HG03460 (cell line): ENCODE measurements at regions not wholly inside any gene's neighbourhood (a gene's known extent, or its start where the extent isn't known, plus 50 kb on each side); places are given as distances from the start of the nearest gene placed in this dataset.
"Not testable (repeated sequence)": the region's sequence is repeated elsewhere in the genome, so short reads cannot be mapped to it uniquely, and the experiment has no call there.

Experiments used
- ATAC-seq: cut with Tn5 transposase; IDR thresholded peaks from one replicate; pipeline ENCODE4 v1.9.1; 2021; ENCODE audit not compliant: unreplicated experiment

- ATAC-seq, result no peak
Measured at GRCh38 chr3:35849496-35849895, 210.2 kb downstream of the ARPP21 start.

GRCh38 chr3:35849963-35850362, 210.6 kb downstream of the ARPP21 start:
- ATAC-seq, result no peak

- ATAC-seq, result peak; percentile 77
Measured at GRCh38 chr3:35857004-35857403, 217.7 kb downstream of the ARPP21 start.

GRCh38 chr3:35862057-35862456, 222.7 kb downstream of the ARPP21 start:
- ATAC-seq, result no peak

GRCh38 chr3:35864871-35865270, 225.5 kb downstream of the ARPP21 start:
- no peak for ATAC-seq

- ATAC-seq, result no peak
Measured at GRCh38 chr3:35867791-35868190, 228.5 kb downstream of the ARPP21 start.

GRCh38 chr3:35871009-35871408, 231.7 kb downstream of the ARPP21 start:
- ATAC-seq, result no peak

- ATAC-seq, result no peak
Measured at GRCh38 chr3:35883929-35884328, 244.6 kb downstream of the ARPP21 start.

GRCh38 chr3:35894735-35895134, 255.4 kb downstream of the ARPP21 start:
- ATAC-seq, result no peak

- no peak for ATAC-seq
Measured at GRCh38 chr3:35899245-35899644, 259.9 kb downstream of the ARPP21 start.

- no peak for ATAC-seq
Measured at GRCh38 chr3:35900079-35900478, 260.8 kb downstream of the ARPP21 start.

- peak; percentile 79 for ATAC-seq
Measured at GRCh38 chr3:35908366-35909232, 269.3 kb downstream of the ARPP21 start.

GRCh38 chr3:35919160-35919559, 279.8 kb downstream of the ARPP21 start:
- no peak for ATAC-seq

GRCh38 chr3:35921718-35922117, 282.4 kb downstream of the ARPP21 start:
- no peak for ATAC-seq

- not testable (repeated sequence) for ATAC-seq
Measured at GRCh38 chr3:35924070-35924469, 284.7 kb downstream of the ARPP21 start.

- no peak for ATAC-seq
Measured at GRCh38 chr3:35927441-35927840, 288.1 kb downstream of the ARPP21 start.

- ATAC-seq, result no peak
Measured at GRCh38 chr3:35929158-35929557, 289.8 kb downstream of the ARPP21 start.

- no peak for ATAC-seq
Measured at GRCh38 chr3:35931867-35932266, 292.5 kb downstream of the ARPP21 start.

GRCh38 chr3:35932995-35933394, 293.7 kb downstream of the ARPP21 start:
- ATAC-seq, result no peak

- no peak for ATAC-seq
Measured at GRCh38 chr3:35936571-35936970, 297.2 kb downstream of the ARPP21 start.

- no peak for ATAC-seq
Measured at GRCh38 chr3:35944926-35945710, 305.8 kb downstream of the ARPP21 start.
